ENCODE measurements at regions not wholly inside any gene's neighbourhood (a gene's known extent, or its start where the extent isn't known, plus 50 kb on each side); places are given as distances from the start of the nearest gene placed in this dataset.

DNA sequence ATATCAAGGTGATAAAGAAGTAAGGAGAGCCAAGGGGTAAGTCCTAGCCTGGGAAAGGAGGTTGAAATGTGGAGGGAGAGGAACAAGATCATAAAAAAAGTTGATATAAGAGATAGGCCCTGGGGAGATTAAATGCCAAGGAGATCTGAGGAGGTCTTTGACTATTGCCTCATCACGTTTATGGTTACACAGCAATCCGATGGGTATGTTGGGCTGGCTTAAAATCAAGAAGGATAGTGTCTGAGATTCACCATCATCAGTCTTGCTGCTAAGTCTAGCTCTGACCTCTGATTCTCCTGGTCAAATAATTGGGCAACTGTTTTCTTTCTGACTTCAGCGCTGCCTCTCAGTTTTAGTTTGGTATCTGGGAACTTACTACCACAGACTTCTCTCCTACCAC lies 416.3 kb downstream of the GPATCH2 start:
- TF ChIP-seq POLR2A (IDR thresholded peaks at IDR 0.05): no peak
- TF ChIP-seq, protein P1, sequence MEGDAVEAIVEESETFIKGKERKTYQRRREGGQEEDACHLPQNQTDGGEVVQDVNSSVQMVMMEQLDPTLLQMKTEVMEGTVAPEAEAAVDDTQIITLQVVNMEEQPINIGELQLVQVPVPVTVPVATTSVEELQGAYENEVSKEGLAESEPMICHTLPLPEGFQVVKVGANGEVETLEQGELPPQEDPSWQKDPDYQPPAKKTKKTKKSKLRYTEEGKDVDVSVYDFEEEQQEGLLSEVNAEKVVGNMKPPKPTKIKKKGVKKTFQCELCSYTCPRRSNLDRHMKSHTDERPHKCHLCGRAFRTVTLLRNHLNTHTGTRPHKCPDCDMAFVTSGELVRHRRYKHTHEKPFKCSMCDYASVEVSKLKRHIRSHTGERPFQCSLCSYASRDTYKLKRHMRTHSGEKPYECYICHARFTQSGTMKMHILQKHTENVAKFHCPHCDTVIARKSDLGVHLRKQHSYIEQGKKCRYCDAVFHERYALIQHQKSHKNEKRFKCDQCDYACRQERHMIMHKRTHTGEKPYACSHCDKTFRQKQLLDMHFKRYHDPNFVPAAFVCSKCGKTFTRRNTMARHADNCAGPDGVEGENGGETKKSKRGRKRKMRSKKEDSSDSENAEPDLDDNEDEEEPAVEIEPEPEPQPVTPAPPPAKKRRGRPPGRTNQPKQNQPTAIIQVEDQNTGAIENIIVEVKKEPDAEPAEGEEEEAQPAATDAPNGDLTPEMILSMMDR (IDR thresholded peaks at IDR 0.05): no peak
